H9 (cell line): ENCODE measurements at regions not wholly inside any gene's neighbourhood (a gene's known extent, or its start where the extent isn't known, plus 50 kb on each side); places are given as distances from the start of the nearest gene placed in this dataset.

Experiments
- DNase-seq: peaks from one replicate; pipeline ENCODE4 v3.0.0-alpha.2; 2017
- H2AFZ ChIP-seq: one replicate; pipeline ENCODE4 v1.6.1; 2013; ENCODE audit warnings: mild to moderate bottlenecking, low read length, control low read depth, moderate library complexity
- H2AK5ac ChIP-seq: 2 replicates; pipeline ENCODE4 v1.6.1; 2013; ENCODE audit warnings: low read length, control low read depth, mixed read lengths; ENCODE audit not compliant: insufficient read length
- H2BK120ac ChIP-seq: one replicate; pipeline ENCODE4 v1.6.1; 2013; ENCODE audit warnings: low read depth, mild to moderate bottlenecking, low read length, control low read depth, inconsistent platforms; ENCODE audit not compliant: poor library complexity, severe bottlenecking
- H2BK12ac ChIP-seq: 2 replicates; pipeline ENCODE4 v1.6.1; 2013; ENCODE audit warnings: low read length, control low read depth, mixed read lengths, low read depth; ENCODE audit not compliant: insufficient read length
- H2BK15ac ChIP-seq: 2 replicates; pipeline ENCODE4 v1.6.1; 2013; ENCODE audit warnings: low read depth, low read length, control low read depth
- H2BK20ac ChIP-seq: one replicate; pipeline ENCODE4 v1.6.1; 2013; ENCODE audit warnings: low read depth, mild to moderate bottlenecking, low read length, control low read depth, inconsistent platforms; ENCODE audit not compliant: poor library complexity, severe bottlenecking
- H2BK5ac ChIP-seq: 2 replicates; pipeline ENCODE4 v1.6.1; 2013; ENCODE audit warnings: low read length, control low read depth, mixed read lengths; ENCODE audit not compliant: insufficient read length
- H3K14ac ChIP-seq: 2 replicates; pipeline ENCODE4 v1.6.1; 2013; ENCODE audit warnings: low read length, control low read depth; ENCODE audit not compliant: insufficient read depth
- H3K18ac ChIP-seq: 2 replicates; pipeline ENCODE4 v1.6.1; 2013; ENCODE audit warnings: low read depth, mild to moderate bottlenecking, mixed read lengths, low read length, control low read depth; ENCODE audit not compliant: insufficient read length
- H3K23ac ChIP-seq: 2 replicates; pipeline ENCODE4 v1.6.1; 2013; ENCODE audit warnings: low read length, control low read depth, mixed read lengths, low read depth; ENCODE audit not compliant: insufficient read length
- H3K23me2 ChIP-seq: 2 replicates; pipeline ENCODE4 v1.6.1; 2013; ENCODE audit warnings: low read depth, mild to moderate bottlenecking, mixed read lengths, low read length, control low read depth; ENCODE audit not compliant: insufficient read length, poor library complexity, severe bottlenecking
- H3K27ac ChIP-seq: 2 replicates; pipeline ENCODE4 v1.5.1; 2013; ENCODE audit warnings: low read length, control low read depth, mixed read lengths, low read depth; ENCODE audit not compliant: insufficient read length
- H3K27me3 ChIP-seq: 2 replicates; pipeline ENCODE4 v1.6.1; 2013; ENCODE audit warnings: low read length, control low read depth, inconsistent platforms; ENCODE audit not compliant: insufficient read depth
- H3K4ac ChIP-seq: 2 replicates; pipeline ENCODE4 v1.6.1; 2013; ENCODE audit warnings: low read depth, mild to moderate bottlenecking, control low read depth, inconsistent platforms, low read length, moderate library complexity
- H3K4me1 ChIP-seq: 2 replicates; pipeline ENCODE4 v1.6.1; 2013; ENCODE audit warnings: low read length, control low read depth, inconsistent platforms; ENCODE audit not compliant: insufficient read depth
- H3K4me2 ChIP-seq: 2 replicates; pipeline ENCODE4 v1.6.1; 2013; ENCODE audit warnings: low read length, control low read depth, mixed read lengths; ENCODE audit not compliant: insufficient read length, insufficient read depth
- H3K56ac ChIP-seq: 2 replicates; pipeline ENCODE4 v1.6.1; 2013; ENCODE audit warnings: low read depth, mild to moderate bottlenecking, mixed read lengths, low read length, control low read depth; ENCODE audit not compliant: insufficient read length
- H3K79me1 ChIP-seq: 2 replicates; pipeline ENCODE4 v1.6.1; 2013; ENCODE audit warnings: low read depth, mild to moderate bottlenecking, moderate library complexity, low read length, control low read depth, inconsistent platforms; ENCODE audit not compliant: insufficient read depth, poor library complexity, severe bottlenecking
- H3K79me2 ChIP-seq: 2 replicates; pipeline ENCODE4 v1.6.1; 2013; ENCODE audit warnings: low read length, control low read depth, inconsistent platforms; ENCODE audit not compliant: insufficient read depth
- H3K9ac ChIP-seq: 2 replicates; pipeline ENCODE4 v1.6.1; 2013; ENCODE audit warnings: low read length, control low read depth, mixed read lengths; ENCODE audit not compliant: insufficient read length; ENCODE audit errors: extremely low read depth
- H3K9me3 ChIP-seq: one replicate; pipeline ENCODE4 v1.6.1; 2013; ENCODE audit warnings: low read depth, low read length, inconsistent platforms; ENCODE audit not compliant: control insufficient read depth
- H3T11ph ChIP-seq: one replicate; pipeline ENCODE4 v1.6.1; 2013; ENCODE audit warnings: mild to moderate bottlenecking, low read length, control low read depth, inconsistent platforms
- H4K20me1 ChIP-seq: one replicate; pipeline ENCODE4 v1.6.1; 2013; ENCODE audit not compliant: control insufficient read depth, insufficient read length, insufficient read depth
- H4K5ac ChIP-seq: 2 replicates; pipeline ENCODE4 v1.6.1; 2013; ENCODE audit warnings: low read depth, mild to moderate bottlenecking, mixed read lengths, low read length, control low read depth; ENCODE audit not compliant: insufficient read length
- H4K8ac ChIP-seq: replicated peaks from 2 replicates; pipeline ENCODE4 v1.6.1; 2013; ENCODE audit warnings: low read length, control low read depth, mixed read lengths, low read depth; ENCODE audit not compliant: insufficient read length
- H4K91ac ChIP-seq: 2 replicates; pipeline ENCODE4 v1.6.1; 2013; ENCODE audit warnings: low read depth, mild to moderate bottlenecking, moderate library complexity, mixed read lengths, low read length, control low read depth; ENCODE audit not compliant: insufficient read length
- H3K27ac Mint-ChIP-seq, 3 experiments: 2 replicates in 2 of 3; 3 replicates in 1 of 3; pipeline ENCODE4 v1.8.0; 2020 to 2021; ENCODE audit warnings: mixed read lengths in 3 of 3, mild to moderate bottlenecking in 1 of 3, moderate library complexity in 1 of 3
- H3K27me3 Mint-ChIP-seq: 2 replicates; pipeline ENCODE4 v1.8.0; 2021; ENCODE audit warnings: low read depth, mild to moderate bottlenecking, moderate library complexity, mixed read lengths
- H3K36me3 Mint-ChIP-seq, 3 experiments: 2 replicates in 2 of 3; 3 replicates in 1 of 3; pipeline ENCODE4 v1.8.0; 2020 to 2021; ENCODE audit warnings: low read depth in 3 of 3, mixed read lengths in 3 of 3; ENCODE audit not compliant: insufficient read depth in 1 of 3
- H3K4me1 Mint-ChIP-seq, 2 experiments: 2 replicates each; pipeline ENCODE4 v1.8.0; 2020; ENCODE audit warnings: mixed read lengths in 2 of 2
- H3K4me3 Mint-ChIP-seq, 2 experiments: 2 replicates in 1 of 2; 3 replicates in 1 of 2; pipeline ENCODE4 v1.8.0; 2020 to 2021; ENCODE audit warnings: mild to moderate bottlenecking in 2 of 2, mixed read lengths in 2 of 2, moderate library complexity in 1 of 2
- H3K9me3 Mint-ChIP-seq, 2 experiments: 2 replicates in 1 of 2; 3 replicates in 1 of 2; pipeline ENCODE4 v1.8.0; 2020; ENCODE audit warnings: mild to moderate bottlenecking in 2 of 2, mixed read lengths in 2 of 2, moderate library complexity in 1 of 2
- WGBS: extraction: QIAGEN DNeasy Blood & Tissue Kit; methylation state at CpG from one replicate; pipeline ENCODE4 v1.1.7; 2013; ENCODE audit warnings: missing lambda C conversion rate, low lambda C conversion rate, mixed read lengths; ENCODE audit not compliant: insufficient read length; ENCODE audit errors: extremely low coverage; 5-methylcytosine and 5-hydroxymethylcytosine counted together
- TF ChIP-seq, protein P1 (sequence below): fragments of 200-600 bp; sonication (generic); conservative IDR thresholded peaks from 3 replicates; pipeline ENCODE4 v1.8.0; 2021; ENCODE audit warnings: antibody characterized with exemption, mild to moderate bottlenecking

DNA sequence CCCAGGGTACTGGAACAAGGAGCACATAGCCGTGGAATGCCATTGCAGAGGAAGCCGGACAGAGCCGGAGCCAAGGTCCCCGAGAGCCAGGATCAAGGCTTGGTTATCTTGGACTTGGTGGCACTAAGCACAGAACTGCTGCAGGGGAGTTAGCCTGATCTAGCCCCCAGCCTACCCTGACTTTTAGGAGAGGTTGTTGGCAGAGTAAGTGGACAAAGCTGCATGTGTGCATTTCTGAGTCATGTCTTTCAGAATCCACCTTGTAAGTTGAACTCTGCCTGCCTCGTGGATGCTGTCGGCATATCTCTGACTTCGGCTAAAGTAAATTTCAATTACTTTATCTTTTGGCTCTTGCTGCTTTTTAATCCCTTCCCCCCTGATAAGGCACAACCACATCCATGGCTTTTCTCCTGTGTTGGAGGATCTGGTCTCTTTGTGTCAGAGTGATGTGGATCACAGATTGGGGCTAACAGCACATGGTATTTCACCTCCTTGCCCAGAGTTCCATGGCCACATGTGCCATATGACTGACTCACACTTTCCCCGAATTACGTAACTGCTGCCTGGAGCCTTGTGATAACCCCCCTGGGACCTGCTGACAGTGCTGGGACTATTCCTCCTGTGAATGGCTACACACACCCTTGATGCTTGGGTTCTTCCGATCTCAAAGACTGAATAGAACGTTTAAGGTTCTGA, 240.3 kb downstream of the EMP1 start:
- Histone ChIP-seq H3K79me2 (0 out of 2 replicates have a peak, but pooled peaks cover 1% of the 10 kb centered on the region), H3K27me3 (no peaks in the 10 kb centered on the region), H4K20me1 (no peaks in the 10 kb centered on the region), H3K56ac (no peak overlapping the region), H2BK120ac (no peak overlapping the region), H3K4ac (no peak overlapping the region), H3K18ac (no peak overlapping the region), H4K91ac (no peak overlapping the region), H2BK5ac (no peak overlapping the region), H3K23ac (no peak overlapping the region), H3K27ac (no peak overlapping the region), H3K4me2 (no peak overlapping the region), H2BK20ac (no peak overlapping the region), H3K9ac (no peak overlapping the region), H2BK12ac (no peak overlapping the region), H3K4me1 (peaks cover 4% of the 10 kb centered on the region; the same call in 1 of the 2 replicates), H3K9me3 (no peaks in the 10 kb centered on the region), H2BK15ac (no peak overlapping the region), H3T11ph (no peak overlapping the region), H3K23me2 (no peaks in the 10 kb centered on the region), H4K5ac (no peak overlapping the region), H2AFZ (no peak overlapping the region), H3K14ac (no peak overlapping the region), H2AK5ac (no peak overlapping the region), H4K8ac (no peak overlapping the region), H3K79me1 (no peaks in the 10 kb centered on the region)
- TF ChIP-seq, protein P1, sequence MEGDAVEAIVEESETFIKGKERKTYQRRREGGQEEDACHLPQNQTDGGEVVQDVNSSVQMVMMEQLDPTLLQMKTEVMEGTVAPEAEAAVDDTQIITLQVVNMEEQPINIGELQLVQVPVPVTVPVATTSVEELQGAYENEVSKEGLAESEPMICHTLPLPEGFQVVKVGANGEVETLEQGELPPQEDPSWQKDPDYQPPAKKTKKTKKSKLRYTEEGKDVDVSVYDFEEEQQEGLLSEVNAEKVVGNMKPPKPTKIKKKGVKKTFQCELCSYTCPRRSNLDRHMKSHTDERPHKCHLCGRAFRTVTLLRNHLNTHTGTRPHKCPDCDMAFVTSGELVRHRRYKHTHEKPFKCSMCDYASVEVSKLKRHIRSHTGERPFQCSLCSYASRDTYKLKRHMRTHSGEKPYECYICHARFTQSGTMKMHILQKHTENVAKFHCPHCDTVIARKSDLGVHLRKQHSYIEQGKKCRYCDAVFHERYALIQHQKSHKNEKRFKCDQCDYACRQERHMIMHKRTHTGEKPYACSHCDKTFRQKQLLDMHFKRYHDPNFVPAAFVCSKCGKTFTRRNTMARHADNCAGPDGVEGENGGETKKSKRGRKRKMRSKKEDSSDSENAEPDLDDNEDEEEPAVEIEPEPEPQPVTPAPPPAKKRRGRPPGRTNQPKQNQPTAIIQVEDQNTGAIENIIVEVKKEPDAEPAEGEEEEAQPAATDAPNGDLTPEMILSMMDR = no peak
- no peak overlapping the region for H3K27ac Mint-ChIP-seq
- no CpG with 5 or more reads among the region's 11 CpGs for WGBS
- peaks cover 12 to 14% of the 10 kb centered on the region in 2 experiments for H3K4me1 Mint-ChIP-seq
- no peaks in the 10 kb centered on the region for H3K9me3 Mint-ChIP-seq
- no peaks in the 10 kb centered on the region for H3K27me3 Mint-ChIP-seq
- H3K4me3 Mint-ChIP-seq = no peak overlapping the region
- H3K36me3 Mint-ChIP-seq = no peaks in the 10 kb centered on the region; a peak in 1 of 7 replicates
- DNase-seq = no peak
